ENCODE measurements at regions not wholly inside any gene's neighbourhood (a gene's known extent, or its start where the extent isn't known, plus 50 kb on each side); places are given as distances from the start of the nearest gene placed in this dataset.

- TF ChIP-seq EZH2 (IDR thresholded peaks at IDR 0.05; ENCODE audit: borderline replicate concordance, insufficient read depth, low read length, poor library complexity, severe bottlenecking) (no peak), POLR2AphosphoS5 (IDR thresholded peaks at IDR 0.05) (no peak), CTCF (IDR thresholded peaks at IDR 0.05; ENCODE audit: poor library complexity, severe bottlenecking) (no peak)
Measured at GRCh38 chr5:148923023-148923422, 96.6 kb downstream of the ADRB2 start.
